ENCODE measurements at regions not wholly inside any gene's neighbourhood (a gene's known extent, or its start where the extent isn't known, plus 50 kb on each side); places are given as distances from the start of the nearest gene placed in this dataset.

- no peak overlapping the region for H3K9ac ChIP-seq (ENCODE audit: low read length)
- H3K9me3 ChIP-seq (replicated peaks; ENCODE audit: insufficient read depth, low read length), result no peaks in the 10 kb centered on the region
- no peaks in the 10 kb centered on the region for H3K9me2 ChIP-seq (replicated peaks; ENCODE audit: insufficient read depth, low read length)
Observed at GRCh38 chr1:80878343-80878742, 922.4 kb upstream of the ADGRL2 start.

GRCh38 chr1:80876035-80876434, 924.7 kb upstream of the ADGRL2 start:
- H2AFZ ChIP-seq (ENCODE audit: low read length), result no peak overlapping the region
- H3K4me2 ChIP-seq (ENCODE audit: low read depth, low read length), result no peak overlapping the region
- H3K4me1 ChIP-seq (ENCODE audit: low read length), result no peaks in the 10 kb centered on the region
- H3K79me2 ChIP-seq (ENCODE audit: low read length), result no peaks in the 10 kb centered on the region
- TF ChIP-seq EZH2phosphoT487 (IDR thresholded peaks at IDR 0.05; ENCODE audit: low read length), result no peak
- TF ChIP-seq, protein P1, sequence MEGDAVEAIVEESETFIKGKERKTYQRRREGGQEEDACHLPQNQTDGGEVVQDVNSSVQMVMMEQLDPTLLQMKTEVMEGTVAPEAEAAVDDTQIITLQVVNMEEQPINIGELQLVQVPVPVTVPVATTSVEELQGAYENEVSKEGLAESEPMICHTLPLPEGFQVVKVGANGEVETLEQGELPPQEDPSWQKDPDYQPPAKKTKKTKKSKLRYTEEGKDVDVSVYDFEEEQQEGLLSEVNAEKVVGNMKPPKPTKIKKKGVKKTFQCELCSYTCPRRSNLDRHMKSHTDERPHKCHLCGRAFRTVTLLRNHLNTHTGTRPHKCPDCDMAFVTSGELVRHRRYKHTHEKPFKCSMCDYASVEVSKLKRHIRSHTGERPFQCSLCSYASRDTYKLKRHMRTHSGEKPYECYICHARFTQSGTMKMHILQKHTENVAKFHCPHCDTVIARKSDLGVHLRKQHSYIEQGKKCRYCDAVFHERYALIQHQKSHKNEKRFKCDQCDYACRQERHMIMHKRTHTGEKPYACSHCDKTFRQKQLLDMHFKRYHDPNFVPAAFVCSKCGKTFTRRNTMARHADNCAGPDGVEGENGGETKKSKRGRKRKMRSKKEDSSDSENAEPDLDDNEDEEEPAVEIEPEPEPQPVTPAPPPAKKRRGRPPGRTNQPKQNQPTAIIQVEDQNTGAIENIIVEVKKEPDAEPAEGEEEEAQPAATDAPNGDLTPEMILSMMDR (IDR thresholded peaks at IDR 0.05; ENCODE audit: low read length), result no peak
- no peak for TF ChIP-seq EZH2 (optimal IDR thresholded peaks at IDR 0.05; ENCODE audit: low read depth, low read length)
- no peak overlapping the region for H3K27ac ChIP-seq (ENCODE audit: low read length)
- no peaks in the 10 kb centered on the region for H3F3A ChIP-seq (ENCODE audit: insufficient read depth, low read length)
- H3K9me3 ChIP-seq (replicated peaks; ENCODE audit: insufficient read depth, low read length), result no peaks in the 10 kb centered on the region
- no peaks in the 10 kb centered on the region for H3K36me3 ChIP-seq (replicated peaks; ENCODE audit: insufficient read depth, low read length)
- no peak for DNase-seq
- no peaks in the 10 kb centered on the region for H3K9me2 ChIP-seq (replicated peaks; ENCODE audit: insufficient read depth, low read length)
- no peaks in the 10 kb centered on the region for H3K27me3 ChIP-seq (replicated peaks; ENCODE audit: insufficient read depth, low read length)
- H3K4me3 ChIP-seq (ENCODE audit: low read length), result no peak overlapping the region
- no peak overlapping the region for H3K9ac ChIP-seq (ENCODE audit: low read length)
- H4K20me1 ChIP-seq (ENCODE audit: insufficient read depth, low read length), result no peaks in the 10 kb centered on the region

More at GRCh38 chr1:80878343-80878742, 922.4 kb upstream of the ADGRL2 start:
- Histone ChIP-seq H3K36me3 (replicated peaks; ENCODE audit: insufficient read depth, low read length) (no peaks in the 10 kb centered on the region), H3K79me2 (ENCODE audit: low read length) (no peaks in the 10 kb centered on the region), H4K20me1 (ENCODE audit: insufficient read depth, low read length) (no peaks in the 10 kb centered on the region), H3K27me3 (replicated peaks; ENCODE audit: insufficient read depth, low read length) (no peaks in the 10 kb centered on the region), H3K4me1 (ENCODE audit: low read length) (no peaks in the 10 kb centered on the region), H2AFZ (ENCODE audit: low read length) (no peak overlapping the region), H3F3A (ENCODE audit: insufficient read depth, low read length) (no peaks in the 10 kb centered on the region), H3K4me2 (ENCODE audit: low read depth, low read length) (no peak overlapping the region), H3K27ac (ENCODE audit: low read length) (no peak overlapping the region), H3K4me3 (ENCODE audit: low read length) (no peak overlapping the region)
- DNase-seq, result no peak
- TF ChIP-seq EZH2phosphoT487 (IDR thresholded peaks at IDR 0.05; ENCODE audit: low read length) (no peak), EZH2 (optimal IDR thresholded peaks at IDR 0.05; ENCODE audit: low read depth, low read length) (no peak)
- TF ChIP-seq, protein P1 (IDR thresholded peaks at IDR 0.05; ENCODE audit: low read length), result no peak

- H3K27me3 ChIP-seq (replicated peaks; ENCODE audit: insufficient read depth, low read length), result no peaks in the 10 kb centered on the region
- H3K9me2 ChIP-seq (replicated peaks; ENCODE audit: insufficient read depth, low read length), result no peaks in the 10 kb centered on the region
- H3K27ac ChIP-seq (ENCODE audit: low read length), result no peak overlapping the region
- H2AFZ ChIP-seq (ENCODE audit: low read length), result no peak overlapping the region
- no peaks in the 10 kb centered on the region for H3K9me3 ChIP-seq (replicated peaks; ENCODE audit: insufficient read depth, low read length)
- no peaks in the 10 kb centered on the region for H3K79me2 ChIP-seq (ENCODE audit: low read length)
- no peak overlapping the region for H3K4me3 ChIP-seq (ENCODE audit: low read length)
- no peaks in the 10 kb centered on the region for H3F3A ChIP-seq (ENCODE audit: insufficient read depth, low read length)
- no peaks in the 10 kb centered on the region for H3K4me1 ChIP-seq (ENCODE audit: low read length)
- DNase-seq, result no peak
- H3K36me3 ChIP-seq (replicated peaks; ENCODE audit: insufficient read depth, low read length), result no peaks in the 10 kb centered on the region
- no peaks in the 10 kb centered on the region for H4K20me1 ChIP-seq (ENCODE audit: insufficient read depth, low read length)
- TF ChIP-seq, protein P1 (IDR thresholded peaks at IDR 0.05; ENCODE audit: low read length), result no peak
- TF ChIP-seq EZH2 (optimal IDR thresholded peaks at IDR 0.05; ENCODE audit: low read depth, low read length), result no peak
- no peak for TF ChIP-seq EZH2phosphoT487 (IDR thresholded peaks at IDR 0.05; ENCODE audit: low read length)
- no peak overlapping the region for H3K4me2 ChIP-seq (ENCODE audit: low read depth, low read length)
- H3K9ac ChIP-seq (ENCODE audit: low read length), result no peak overlapping the region
Observed at GRCh38 chr1:80869299-80869698, 931.4 kb upstream of the ADGRL2 start.

Measured in MM.1S (cell line).